GM18502 (cell line): ENCODE measurements at regions not wholly inside any gene's neighbourhood (a gene's known extent, or its start where the extent isn't known, plus 50 kb on each side); places are given as distances from the start of the nearest gene placed in this dataset.

Experiments
- ATAC-seq: cut with Tn5 transposase; IDR thresholded peaks from one replicate; pipeline ENCODE4 v1.9.1; 2021; ENCODE audit warnings: mild to moderate bottlenecking; ENCODE audit not compliant: unreplicated experiment, poor library complexity

DNA sequence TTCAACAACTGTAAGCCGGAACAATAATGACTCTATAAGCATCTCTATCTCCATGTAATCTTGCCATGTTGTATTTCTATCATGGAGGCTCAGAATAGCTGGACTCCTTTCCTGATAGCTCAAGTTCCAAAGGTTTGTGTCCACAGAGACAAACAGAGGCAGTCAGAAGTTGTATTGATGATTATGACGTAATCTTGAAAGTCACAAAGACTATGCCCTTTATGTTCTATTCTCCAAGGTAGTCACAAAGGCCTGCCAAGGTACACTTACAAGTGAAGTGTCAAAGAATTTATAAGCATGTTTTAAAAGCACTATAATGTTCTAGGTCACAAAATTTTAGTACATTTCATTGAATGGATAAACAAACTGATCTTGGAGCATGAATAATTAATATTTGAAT lies 542.2 kb downstream of the CDH11 start:
- no peak for ATAC-seq

DNA sequence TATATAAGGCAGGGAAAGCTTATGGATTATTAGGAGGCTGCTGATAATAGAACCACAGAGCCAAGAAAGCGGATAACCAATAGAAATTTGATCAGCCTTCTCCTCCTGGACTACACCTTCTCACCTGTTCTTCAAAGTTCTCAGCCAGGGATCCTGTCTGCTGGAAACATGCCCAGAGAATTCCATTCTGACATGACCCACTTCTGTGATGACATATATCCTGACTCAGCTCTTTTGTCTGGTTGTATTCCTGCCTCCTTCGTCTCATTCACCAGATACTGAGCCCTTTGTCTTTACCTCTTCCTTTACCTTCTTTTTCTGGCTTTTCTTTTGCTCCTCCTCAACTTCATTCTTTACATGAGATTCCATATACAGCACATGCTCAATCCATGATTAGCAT lies 576.1 kb downstream of the CDH11 start:
- ATAC-seq: no peak

DNA sequence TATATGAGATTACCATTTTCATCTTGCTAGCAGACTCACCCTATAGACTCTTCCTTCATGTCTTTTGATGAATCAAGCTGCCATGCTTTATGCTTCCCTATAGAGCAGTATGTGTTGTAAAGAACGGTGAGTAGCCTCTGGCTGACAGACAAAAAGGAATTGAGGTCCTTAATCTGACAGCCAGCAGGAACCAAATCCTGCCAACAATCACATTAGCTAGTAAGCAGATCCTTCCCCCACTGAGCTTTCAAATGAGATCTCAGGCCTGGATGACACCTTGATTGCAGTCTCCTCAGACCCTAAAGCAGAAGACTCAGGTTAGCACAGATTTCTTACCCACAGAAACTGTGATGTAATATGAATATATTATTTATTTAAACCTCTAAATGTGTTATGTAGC lies 577.0 kb downstream of the CDH11 start:
- ATAC-seq: no peak

DNA sequence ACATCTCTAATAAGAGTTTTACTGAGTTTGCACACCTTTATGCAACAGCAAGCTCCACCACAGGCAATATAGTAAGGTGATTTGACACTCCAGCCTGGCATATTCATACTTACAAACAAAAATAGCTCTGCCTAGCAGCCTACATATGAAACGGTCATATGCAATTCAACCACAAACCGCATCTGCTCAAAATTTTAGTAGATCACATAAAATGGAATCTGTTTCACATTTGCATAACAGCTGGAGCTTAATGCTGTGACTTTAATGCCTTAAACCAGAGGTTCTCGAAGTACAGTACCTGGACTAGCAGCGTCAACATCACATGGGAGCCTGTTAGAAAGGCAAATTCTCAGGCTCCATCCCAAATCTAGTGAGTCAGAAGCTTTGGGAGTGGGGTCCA lies 578.4 kb downstream of the CDH11 start:
- no peak for ATAC-seq

DNA sequence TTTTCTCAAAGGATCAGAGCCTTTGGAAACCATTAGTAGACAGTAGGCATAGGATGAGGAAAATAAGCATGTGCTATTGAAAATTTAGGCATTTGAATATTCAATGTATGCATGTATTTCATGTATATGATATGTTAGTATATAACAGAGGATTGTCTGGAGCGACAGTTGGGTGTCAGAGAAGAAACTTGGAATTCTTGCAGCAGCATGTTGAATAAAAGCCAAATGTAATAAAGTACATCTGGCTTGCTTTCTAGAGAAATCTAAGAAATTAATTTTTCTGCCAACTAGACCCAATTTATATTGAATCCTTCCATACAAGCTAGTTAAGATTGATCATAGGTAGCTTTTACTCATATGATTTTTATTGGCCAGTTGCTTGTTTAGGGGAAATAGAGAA lies 578.8 kb downstream of the CDH11 start:
- no peak for ATAC-seq

DNA sequence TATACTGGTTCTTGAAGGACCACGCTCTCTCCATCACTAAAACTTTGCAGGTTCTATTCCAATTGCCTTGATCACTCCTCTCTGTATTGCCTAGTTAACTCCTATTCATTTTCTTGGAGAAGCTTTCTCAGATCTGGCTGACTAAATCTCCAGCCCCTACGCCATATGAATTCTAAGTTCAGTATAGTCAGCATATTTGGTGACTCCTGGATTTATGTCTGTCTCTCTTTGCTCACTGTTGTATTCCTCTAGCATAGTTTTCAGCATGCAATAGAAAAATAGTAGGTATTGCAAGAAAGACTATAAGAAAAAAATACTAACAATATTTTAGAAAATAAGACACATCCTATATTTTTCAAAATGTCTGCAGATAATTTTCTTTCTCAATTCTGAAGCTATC lies 579.7 kb downstream of the CDH11 start:
- ATAC-seq: no peak

DNA sequence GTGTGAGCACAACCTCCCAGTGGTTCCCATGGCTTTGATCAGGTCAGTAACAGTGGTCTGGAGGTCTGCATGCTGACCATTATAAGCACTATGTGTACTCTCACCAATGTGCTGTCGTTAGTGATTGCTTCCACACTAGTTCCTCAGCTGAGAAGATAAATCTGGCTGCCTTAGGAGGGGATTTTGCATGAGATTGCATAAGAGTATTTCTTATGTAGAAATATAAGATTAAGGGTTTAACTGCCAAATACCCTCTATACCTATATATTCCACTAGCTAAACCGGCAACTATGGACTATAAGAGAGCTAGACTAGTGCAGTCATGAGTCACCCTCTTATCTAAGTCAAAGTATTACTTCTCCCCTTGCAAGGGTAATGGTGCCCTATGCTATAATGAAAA lies 580.2 kb downstream of the CDH11 start:
- no peak for ATAC-seq

DNA sequence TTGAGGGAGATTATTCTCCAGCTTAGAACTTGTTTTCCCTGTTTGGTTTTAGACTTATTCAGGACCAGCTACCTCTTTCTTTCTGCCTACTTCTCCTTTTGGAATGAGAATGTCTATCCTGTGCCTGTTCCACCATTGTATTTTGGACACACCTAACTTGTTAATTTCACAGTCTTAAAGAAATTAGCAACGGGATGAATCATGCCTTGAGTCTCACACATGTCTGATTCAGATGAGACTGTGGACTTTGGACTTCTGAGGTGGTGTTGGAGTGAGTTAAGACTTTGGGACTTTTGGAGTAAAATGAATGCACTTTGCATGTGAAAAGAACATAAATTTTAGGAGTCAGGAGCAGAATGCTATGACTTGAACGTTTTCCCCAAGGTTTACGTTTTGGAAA lies 581.4 kb downstream of the CDH11 start:
- no peak for ATAC-seq

DNA sequence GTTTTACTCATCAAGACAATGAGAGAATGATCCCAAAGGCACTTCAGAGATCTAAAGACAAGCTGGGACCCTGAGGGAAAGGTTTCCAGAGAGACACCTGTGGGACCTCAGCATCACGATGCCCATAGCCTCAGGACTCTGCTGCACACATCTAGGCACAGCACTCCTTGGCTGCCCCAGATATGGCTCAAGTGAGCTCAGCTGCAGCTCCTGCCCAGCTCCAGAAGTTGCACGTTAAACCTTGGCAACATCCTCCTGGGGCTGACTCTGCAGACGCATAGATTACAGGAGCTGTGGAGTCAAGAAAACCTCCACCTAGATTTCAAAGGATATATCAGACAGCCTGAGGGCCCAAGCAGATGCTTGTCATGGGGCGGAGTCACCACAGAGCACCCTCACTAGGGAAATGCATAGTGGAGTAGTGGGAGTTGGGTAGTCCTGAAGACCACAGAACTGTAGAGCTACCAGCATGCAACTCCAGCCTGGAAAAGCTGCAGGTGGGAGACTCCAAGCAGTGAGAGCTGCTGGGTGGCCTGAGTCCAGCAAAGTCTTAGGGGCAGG lies 582.0 kb downstream of the CDH11 start:
- ATAC-seq: no peak

DNA sequence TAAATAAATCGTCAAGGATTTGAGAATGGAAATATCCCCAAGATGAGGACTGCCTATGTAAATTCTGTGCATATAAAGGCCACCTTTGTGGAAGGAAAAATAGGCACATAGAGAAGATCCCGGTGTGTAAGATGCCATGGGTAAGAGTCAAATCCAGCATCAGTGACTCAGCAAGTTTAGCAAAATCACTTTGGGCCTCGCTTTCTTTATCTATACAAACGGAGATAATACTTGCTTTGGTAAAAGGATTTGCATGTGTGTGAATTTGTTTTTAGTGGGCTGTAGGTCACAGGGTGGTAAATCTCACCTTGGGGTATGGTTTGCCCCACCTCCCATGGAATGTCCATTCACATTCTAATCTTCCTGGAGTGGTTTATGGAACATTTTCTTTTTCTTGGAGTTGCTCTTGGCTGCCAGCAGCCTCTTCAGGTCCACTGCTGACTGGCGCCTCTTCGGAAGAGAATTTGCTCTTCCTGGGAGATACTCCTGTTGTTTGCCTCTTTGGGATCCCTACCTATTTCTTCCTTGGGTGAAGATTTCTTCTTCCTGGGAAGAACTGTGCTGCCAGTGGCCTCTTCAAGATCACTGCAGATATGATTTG lies 587.6 kb downstream of the CDH11 start:
- ATAC-seq: no peak

DNA sequence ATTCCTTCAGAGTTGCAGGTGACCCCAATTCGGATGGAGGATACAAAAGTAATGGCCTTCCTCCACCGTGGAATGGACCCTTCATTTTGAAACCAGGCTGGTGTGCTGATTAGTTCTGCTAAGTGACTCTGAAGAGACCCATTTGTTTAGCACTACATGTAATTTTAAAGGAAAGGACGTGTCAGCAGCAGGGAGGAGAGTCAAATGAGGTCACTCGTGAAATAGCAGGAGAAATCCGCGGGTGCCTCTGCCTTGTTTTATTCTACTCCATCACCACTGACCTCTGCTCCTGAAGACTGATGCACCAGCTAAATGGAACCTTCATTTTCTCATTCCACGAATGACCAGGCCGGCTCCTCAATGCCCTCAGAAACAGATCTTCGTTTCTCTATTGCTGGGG lies 589.2 kb downstream of the CDH11 start:
- no peak for ATAC-seq

DNA sequence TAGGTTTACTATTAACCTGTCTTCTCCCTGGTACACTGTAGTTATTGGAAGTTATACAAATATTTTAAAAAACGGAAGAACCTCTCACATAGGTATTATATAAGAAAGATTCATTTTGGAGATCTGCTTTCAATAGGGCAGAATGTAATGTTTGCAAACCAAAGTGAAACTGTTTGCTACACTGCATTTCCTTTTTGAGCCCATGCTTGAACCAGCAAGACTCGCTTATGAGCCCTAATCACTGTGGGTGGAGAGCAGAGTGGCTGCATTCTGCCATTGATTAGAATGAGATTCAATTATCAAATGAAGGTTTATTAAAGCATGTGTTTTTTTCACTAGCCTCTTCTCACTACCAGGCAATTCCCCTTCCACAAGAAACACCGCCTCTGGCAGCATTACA lies 589.7 kb downstream of the CDH11 start:
- ATAC-seq: no peak

DNA sequence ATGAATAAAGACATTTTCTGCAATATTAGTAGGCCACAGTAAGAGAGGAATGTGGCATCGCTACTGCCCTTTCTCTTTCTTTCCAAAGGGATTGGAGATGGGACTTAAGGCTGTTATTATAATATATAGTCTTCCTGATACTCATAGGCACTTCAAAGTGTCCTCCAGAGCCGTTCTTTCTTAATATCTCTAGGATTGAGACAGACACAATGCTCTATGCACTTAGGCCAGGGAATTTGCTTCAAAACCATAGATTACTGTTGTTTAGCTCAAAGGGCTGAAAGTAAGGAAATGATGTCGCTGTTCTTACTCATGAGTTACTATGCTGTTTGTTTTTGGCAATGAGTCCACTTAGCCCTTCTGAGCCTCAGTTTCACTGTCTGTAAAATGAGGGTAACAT lies 590.5 kb downstream of the CDH11 start:
- ATAC-seq: no peak

DNA sequence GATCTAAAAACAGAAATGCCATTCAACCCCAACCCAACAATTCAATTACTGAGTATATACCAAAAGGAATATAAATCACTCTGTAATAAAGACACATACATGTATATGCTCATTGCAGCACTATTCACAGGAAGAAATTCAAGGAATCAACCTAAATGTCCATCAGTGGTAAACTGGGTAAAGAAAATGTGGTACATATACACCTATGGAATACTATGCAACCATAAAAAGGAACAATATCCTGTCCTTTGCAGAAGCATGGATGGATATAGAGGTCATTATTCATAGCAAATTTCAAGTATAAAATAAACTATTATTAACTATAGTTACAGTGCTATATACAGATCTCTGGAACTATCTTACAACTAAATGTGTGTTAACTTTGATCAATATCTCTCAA lies 599.3 kb downstream of the CDH11 start:
- no peak for ATAC-seq

DNA sequence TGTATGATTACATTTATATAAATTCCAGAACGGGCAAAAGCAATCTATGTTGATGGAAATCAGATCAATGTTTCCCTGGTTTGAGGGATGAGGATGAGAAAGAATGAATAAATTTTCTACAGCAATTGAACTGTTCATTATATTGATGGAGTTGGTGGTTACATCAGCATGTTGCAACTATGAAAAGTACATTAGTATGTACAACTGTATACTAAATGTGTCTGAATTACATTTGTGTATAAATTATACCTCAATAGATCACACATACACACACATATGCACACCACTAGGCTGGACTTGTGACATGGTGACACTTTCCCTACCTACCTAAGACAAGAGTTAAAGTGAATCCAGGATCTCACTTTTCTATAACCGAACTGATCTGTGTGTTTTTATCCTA lies 608.0 kb downstream of the CDH11 start:
- no peak for ATAC-seq

DNA sequence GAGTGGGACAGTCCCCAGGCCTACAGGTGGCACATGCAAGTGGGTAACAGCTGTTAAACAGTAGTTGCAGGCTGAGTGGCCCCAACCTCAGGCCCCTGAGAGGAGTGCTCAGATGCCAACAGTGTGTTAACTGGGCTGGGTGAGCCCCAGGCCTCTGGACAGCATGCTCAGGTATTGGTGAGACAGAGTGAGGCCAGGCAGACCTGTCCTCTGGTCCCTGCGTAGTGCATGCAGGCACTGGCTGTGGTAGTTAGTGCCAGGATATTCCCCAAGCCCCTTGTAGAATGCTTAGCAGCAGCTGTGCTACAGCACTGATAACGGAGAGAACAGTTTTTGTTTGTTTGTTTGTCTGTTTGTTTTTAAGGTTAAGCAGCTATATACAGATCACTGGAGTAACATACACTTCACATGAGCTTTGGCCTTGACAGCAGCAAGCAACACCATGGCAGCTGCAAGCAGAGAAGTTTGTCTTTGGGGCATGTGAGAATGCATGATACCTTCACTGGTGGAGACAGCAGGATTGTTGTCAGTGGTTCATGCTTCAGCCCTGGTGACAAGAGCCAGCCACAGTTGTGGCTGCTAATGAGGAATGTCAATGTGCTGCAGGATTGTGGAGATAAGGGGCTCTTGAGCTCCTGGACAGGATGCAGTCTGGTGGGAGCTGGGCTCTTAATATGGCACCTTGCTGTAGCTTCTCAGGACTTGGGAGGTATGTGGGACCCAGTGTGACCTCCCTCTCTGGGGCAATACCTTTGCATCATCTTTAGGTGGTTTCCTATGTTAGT lies 614.4 kb downstream of the CDH11 start:
- ATAC-seq: no peak

DNA sequence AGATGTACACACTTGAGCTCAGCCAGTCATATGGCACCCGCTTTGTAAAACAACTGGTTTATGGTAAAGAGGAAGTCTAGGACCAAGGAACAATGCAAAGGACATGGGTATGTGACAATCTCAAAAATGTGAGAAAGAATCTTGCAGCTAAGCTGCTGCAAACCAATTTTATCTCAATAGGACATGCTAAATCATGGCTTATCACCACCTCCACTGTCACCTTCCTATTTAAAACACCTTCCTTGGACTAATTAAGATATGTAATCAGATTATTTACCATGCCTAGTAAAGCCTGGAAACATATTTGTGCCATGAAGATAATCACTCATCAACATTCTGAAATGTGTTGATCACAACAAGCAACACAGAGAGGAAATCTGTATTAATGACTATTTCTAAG lies 622.7 kb downstream of the CDH11 start:
- no peak for ATAC-seq

DNA sequence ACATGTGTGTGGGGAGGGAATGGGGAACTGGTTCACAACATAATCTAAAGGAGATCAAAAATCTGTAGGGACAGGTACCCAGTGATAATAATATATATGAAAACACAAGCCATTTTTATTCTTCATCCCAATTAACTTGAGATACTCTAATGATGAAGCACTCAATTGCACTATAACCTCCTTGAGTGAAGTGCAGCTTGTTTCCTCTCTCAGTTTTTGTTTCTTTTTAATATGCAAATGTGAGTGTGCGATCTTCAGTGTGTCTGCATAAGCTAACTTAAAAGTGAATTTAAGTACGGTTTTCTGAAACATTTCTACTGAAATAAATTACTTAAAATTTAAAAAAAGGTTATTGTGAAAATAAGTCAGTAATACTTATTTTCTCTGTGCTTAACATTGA lies 623.5 kb downstream of the CDH11 start:
- ATAC-seq: no peak

DNA sequence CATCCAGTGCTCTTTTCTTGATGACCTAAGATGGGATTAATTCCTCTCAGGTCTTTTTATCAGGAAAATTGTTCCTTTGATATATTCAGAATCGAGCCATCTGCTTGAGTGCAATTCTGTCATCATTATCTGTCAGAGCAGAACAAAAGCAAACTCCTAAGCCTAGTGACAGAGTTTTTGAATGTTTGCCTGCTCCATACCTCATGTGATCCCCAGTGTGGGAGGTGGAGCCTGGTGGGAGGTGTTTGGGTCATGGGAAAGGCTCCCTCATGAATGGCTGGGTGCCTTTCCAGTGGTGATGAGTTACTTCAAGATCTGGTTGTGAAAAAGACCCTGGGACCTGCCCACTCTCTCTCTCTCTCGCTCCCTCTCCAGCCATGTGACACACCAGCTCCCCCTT lies 628.2 kb downstream of the CDH11 start:
- ATAC-seq: no peak

DNA sequence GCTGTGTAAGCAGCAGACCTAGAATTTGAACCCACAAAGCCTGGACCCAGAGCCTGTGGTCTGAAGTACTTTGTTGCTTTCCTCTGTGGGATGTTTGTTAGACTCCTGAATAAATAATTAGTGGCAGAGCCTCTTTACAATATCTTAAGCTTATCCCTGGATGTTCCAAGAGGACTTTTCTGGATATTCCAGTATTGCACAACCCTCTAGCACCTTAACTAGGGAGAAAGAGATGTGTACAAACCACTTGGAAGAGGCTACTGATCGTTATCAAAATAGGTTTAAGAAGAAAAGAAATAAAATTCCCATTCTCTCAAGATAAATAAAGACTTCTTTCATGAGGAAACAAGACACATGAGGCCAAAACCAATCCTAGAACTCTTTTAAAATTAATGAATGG lies 632.4 kb downstream of the CDH11 start:
- no peak for ATAC-seq

DNA sequence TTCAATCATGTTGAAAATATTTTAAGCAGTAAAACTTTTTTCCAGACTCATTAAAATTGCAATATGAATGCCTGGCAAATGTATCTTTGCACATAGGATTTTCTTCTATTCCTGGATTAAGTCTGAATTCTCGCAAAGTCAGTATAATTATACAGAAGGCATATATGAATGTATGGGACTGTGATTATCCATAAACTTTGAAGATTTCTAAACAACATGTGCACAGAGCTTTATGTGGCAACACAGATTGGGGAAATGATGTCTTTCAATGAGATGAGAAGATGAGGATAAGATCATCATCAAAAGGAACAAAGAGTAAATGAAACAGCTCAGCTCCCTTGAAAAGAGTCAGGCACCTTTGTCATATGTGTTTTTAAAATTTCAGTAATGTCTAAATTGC lies 635.3 kb downstream of the CDH11 start:
- ATAC-seq: no peak

DNA sequence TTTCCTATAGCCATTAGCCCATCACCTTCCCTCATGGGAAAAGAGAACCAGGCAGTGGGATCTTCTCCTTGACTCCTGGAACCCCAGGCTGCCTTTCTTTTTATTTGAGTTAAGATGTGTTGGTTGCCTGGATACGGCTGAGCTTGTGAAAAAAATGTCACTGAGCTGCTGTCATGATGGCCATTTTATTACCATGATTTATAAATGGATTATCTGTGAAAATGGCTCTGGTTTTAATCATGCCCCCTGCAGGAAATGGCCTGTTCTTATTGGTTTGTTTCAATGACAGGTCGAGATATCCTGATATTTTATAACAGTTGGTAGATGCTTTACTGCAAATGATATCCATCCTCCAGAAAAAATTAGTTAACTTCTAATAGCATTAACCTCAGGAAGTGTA lies 640.4 kb downstream of the CDH11 start:
- ATAC-seq: no peak
